GM03348 (cell line): ENCODE measurements at regions not wholly inside any gene's neighbourhood (a gene's known extent, or its start where the extent isn't known, plus 50 kb on each side); places are given as distances from the start of the nearest gene placed in this dataset.

Experiments
- DNase-seq: peaks from one replicate; pipeline ENCODE4 v3.0.0; 2012; ENCODE audit warnings: low spot score

- DNase-seq, result no peak
These were observed 690.7 kb downstream of the TUSC7 start for GRCh38 chr3:117400303-117400702.

GRCh38 chr3:117404141-117404540, 694.6 kb downstream of the TUSC7 start:
- no peak for DNase-seq

DNA sequence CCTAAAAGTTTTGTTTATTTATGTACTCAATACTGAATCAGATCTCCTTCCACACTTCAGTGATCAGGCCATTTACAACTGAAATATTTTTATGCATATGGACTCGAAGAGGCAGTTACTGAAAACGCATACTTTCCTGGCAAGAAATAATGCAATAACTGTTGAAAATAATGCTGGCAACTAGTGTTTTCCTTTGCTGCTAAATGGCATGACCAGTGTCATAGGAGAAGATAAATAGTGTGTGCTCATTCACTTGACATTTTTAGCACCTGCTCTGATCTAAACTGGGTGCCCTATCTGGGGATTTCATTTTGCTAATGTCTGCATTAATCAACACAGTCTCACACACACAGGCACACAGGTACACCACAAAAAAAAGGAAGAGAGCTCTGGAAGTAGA, 695.2 kb downstream of the TUSC7 start:
- no peak for DNase-seq

DNA sequence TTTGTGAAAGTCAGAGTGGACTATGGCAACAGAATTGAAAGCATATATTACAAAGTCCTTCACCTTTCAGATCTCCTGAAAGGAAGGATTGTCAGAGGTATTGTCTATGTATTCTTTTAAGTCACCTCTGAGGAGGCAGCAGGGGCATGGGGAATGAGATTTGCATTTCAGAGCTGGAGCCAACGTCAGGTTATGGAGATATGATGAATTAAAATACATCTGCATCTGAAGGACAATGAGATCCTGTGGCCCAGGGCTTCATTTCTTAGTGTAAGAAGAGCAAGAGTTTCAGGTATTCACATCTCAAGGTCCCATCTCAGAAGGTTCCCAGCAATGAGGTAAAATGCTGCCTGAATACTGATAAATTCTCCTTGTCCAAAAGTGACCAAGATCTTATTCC, 695.8 kb downstream of the TUSC7 start:
- DNase-seq, result no peak

GRCh38 chr3:117407317-117407716, 697.7 kb downstream of the TUSC7 start:
- DNase-seq, result no peak

- DNase-seq, result peak; percentile 18
These were observed 699.2 kb downstream of the TUSC7 start for GRCh38 chr3:117408811-117409210.

GRCh38 chr3:117409256-117409655, 699.7 kb downstream of the TUSC7 start:
- DNase-seq, result no peak

DNA sequence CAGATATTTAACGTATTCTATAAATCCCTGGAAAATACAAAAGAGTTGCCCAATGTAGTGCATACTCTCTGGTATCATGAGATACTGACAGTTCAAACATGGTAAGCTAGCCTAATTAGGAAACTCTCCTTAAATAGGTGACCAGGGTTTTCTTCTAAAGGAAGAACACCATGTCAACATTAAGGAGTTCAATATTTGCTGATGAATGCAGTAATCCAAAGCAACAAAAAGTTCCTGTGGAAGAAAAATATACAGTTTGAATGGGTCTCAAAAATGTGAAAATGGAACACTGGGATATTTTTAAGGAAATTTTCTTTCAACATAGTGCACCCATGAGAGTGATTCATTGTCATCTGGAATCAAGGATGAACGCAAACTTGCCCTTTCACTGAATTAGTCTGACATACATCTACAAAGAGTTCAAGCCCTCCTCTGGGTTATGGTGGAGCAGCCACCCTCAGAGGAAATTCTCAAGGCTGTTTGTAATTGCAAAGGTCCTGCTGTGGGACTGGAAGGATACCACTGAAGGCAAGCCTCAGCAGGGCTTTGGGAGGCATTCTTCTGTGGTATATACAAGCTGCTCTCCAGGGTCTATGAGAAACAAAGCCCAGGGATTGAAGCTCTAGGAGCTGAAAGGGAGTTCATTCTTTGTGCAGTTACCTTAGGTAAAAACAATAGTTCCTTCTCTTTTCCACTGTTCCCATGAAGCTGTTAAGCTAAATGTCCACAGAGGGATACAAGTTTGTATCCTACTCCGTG, 700.3 kb downstream of the TUSC7 start:
- DNase-seq, result no peak

GRCh38 chr3:117411971-117412370, 702.4 kb downstream of the TUSC7 start:
- no peak for DNase-seq

GRCh38 chr3:117417411-117417810, 707.8 kb downstream of the TUSC7 start:
- peak; percentile 7 for DNase-seq

DNA sequence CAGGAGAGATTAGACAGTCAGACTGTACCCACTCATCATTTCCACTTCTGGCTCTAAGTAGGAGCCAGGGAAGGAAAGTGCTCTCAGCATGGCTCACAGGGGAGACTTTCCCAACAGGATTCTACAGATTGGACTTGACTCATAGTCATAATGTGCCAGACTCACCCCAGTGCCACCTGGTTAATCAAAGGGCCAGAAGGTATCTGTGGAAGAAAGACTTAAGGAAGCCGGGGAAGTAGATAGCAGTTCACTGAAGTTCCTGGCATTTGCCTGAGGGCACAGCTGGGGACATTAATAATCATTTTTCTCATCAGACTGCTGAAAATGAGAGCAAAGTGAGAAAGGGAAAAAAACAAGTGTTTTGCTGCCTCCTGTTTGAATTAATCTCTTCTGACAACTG, 717.5 kb downstream of the TUSC7 start:
- no peak for DNase-seq

DNA sequence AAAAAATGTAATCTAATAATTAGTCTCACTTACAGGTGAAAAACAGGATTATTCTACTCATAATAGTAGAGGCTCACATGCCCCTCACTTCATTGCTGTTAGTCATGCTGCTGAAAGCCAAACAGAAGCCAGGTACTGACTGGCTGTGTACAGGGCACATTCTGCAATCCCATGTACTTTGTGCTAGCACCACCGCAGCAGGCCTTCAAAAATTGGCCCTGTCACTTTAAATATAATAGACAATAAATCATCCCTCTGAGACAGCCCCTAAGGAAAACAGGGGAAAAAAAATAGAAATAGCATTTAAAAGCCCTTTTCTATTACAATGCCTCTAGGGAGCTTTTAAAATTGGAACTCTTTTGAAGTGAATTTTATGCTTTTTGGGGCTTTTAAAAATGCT, 723.8 kb downstream of the TUSC7 start:
- DNase-seq, result no peak

- no peak for DNase-seq
These were observed 725.3 kb downstream of the TUSC7 start for GRCh38 chr3:117434661-117435412.

DNA sequence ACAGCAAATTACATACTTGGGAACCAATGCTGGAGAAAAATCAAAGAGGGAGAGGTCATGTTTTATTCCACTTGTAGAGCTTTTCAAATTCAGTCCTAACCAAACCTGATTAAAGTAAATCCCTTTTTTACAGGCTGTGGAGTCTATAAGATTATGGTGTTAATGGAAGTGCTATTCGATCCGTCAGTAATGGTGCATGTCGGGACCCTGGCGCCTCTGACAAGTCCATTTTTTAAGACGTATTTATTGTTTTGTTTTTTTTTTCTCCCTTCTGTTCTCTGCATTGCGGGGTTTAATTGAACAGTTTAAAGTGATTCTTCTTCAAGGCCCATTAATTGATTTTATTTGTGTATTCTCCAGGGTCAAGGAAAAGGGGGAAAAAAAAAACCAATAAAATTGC, 725.9 kb downstream of the TUSC7 start:
- no peak for DNase-seq

- DNase-seq, result no peak
These were observed 730.2 kb downstream of the TUSC7 start for GRCh38 chr3:117439812-117440211.

GRCh38 chr3:117441851-117442250, 732.3 kb downstream of the TUSC7 start:
- no peak for DNase-seq

- no peak for DNase-seq
These were observed 733.0 kb downstream of the TUSC7 start for GRCh38 chr3:117442566-117442965.

- DNase-seq, result no peak
These were observed 733.4 kb downstream of the TUSC7 start for GRCh38 chr3:117443014-117443413.

DNA sequence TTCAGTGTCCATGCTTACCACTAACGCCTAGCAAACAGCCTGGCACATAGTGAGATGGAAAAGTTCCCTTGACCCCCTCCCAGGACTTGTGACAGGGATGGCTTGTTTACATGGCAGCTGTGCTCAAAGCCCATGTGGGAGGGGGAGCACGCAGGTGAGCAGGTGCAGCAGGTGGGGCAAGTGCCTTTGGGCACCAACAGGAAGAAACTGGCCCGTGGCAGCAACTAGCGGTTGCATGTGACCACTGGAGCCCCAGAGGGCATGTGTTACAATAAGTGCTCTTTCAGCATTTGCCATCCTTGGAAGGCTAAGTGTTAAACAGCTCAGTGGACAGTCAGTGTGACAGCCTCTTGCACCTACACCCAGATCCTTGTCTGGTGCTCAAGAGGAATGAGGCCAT, 734.6 kb downstream of the TUSC7 start:
- no peak for DNase-seq

DNA sequence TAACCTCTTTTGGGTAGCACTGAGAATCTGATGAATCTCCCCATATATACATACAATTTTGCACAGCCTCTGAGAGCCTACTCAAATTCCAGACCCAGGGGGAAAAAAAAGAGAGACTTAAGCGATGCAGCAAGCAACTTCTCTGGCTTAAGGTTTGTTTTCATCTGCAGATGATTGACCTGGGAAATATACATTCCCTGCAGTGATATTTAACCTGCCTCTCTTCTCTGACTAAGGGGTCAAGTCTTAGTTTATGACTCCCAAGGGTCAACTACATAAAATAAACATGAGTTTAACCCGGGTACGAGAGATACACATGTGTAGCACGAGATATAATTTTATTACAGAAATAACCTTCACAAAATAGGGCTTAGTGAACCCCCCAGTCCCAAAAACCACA, 737.8 kb downstream of the TUSC7 start:
- no peak for DNase-seq

DNA sequence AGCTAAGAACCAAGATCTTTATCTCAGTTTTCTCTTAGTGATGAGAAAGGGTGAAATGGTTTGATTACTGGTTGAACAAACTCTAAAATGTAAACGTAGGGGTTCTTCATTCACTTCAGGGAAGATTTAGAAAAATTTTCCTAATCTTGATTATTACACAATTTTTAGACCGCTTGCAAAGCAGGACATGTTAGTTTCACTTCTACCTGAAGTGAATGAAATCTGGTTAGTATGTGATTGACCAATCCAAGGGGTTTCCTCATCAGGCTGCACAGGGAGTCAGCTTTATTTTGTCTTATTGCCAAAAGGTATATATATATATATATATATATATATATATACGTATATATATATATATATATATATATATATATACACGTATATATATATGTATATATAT, 740.4 kb downstream of the TUSC7 start:
- no peak for DNase-seq

- no peak for DNase-seq
These were observed 744.7 kb downstream of the TUSC7 start for GRCh38 chr3:117454254-117454653.

GRCh38 chr3:117454908-117455307, 745.3 kb downstream of the TUSC7 start:
- DNase-seq, result no peak

GRCh38 chr3:117455782-117456181, 746.2 kb downstream of the TUSC7 start:
- DNase-seq, result no peak
